RWPE1 (cell line): ENCODE measurements at regions not wholly inside any gene's neighbourhood (a gene's known extent, or its start where the extent isn't known, plus 50 kb on each side); places are given as distances from the start of the nearest gene placed in this dataset.

Source experiments
- CTCF ChIA-PET: fragments of 350-600 bp; sonication (Branson Sonifier 250); formaldehyde crosslinking; extraction: SDS; loops from one replicate; lab custom pipeline; 2021; lab: Yijun Ruan, JAX
- POLR2A ChIA-PET: fragments of 400-600 bp; formaldehyde crosslinking; extraction: SDS; loops from one replicate; lab custom pipeline; 2020; ENCODE audit warnings: antibody characterized with exemption; ENCODE audit not compliant: low non-redundant PET; lab: Yijun Ruan, JAX
- DNase-seq: peaks from one replicate; pipeline ENCODE4 v3.0.0; 2012; ENCODE audit warnings: low spot score
- H3K27ac ChIP-seq: fragments of 450-650 bp; 2 replicates; pipeline ENCODE4 v1.5.1; 2017
- TF ChIP-seq, protein P1 (sequence below): fragments of 450-650 bp; conservative IDR thresholded peaks from 2 replicates; pipeline ENCODE4 v1.5.1; 2017; ENCODE audit warnings: low read depth, mild to moderate bottlenecking

DNA sequence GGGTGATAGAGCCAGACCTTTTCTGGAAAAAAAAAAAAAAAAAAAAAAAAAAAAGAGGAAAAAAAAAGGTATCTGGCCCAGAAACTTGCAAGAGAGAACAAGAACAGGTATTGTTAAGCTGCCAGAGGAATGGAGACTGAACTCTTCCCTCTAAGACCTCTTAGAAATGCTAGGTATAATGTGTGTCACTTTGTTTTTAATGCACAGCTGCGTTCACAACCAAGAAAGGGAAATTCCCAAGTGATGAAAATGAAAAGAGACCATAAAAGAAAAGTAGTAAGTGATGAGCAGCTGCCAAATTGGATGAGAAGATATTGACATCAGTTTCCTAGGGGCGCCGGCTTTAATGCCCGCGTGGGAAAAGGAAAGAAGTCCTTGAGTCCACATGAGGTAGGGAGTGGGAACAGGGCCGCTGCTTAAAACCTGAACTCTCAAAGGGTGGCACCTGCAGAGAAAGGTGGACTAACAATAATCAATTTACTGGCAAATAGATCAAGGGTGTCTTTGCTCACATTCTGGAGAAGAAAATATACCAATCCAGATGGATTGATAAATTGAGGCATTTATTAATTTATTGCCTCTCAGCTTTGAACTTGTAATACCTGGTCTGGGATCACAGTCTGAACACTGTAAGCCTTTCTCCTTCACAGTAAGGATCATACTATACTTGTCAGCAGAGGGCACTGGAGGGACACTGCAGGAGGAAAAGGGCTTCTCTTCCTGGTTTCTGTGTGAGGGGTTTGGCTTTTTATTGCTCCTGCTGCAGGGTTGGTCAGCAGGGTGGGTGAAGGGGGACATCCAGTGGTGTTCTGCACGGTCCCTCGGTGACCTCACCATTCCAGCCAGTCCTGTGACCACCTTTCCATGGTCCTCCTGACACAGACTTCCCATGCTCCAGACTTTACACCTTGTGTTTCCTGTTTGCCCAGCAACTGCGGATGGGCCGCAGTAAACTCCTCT is 131.6 kb downstream of the AQP9 start:
- POLR2A ChIA-PET: interaction anchor here (0.6 kb wide), 1 partner anchor 220 kb away, joined by 5 read pairs; no protein-coding TSS in a partner anchor
- TF ChIP-seq, protein P1, sequence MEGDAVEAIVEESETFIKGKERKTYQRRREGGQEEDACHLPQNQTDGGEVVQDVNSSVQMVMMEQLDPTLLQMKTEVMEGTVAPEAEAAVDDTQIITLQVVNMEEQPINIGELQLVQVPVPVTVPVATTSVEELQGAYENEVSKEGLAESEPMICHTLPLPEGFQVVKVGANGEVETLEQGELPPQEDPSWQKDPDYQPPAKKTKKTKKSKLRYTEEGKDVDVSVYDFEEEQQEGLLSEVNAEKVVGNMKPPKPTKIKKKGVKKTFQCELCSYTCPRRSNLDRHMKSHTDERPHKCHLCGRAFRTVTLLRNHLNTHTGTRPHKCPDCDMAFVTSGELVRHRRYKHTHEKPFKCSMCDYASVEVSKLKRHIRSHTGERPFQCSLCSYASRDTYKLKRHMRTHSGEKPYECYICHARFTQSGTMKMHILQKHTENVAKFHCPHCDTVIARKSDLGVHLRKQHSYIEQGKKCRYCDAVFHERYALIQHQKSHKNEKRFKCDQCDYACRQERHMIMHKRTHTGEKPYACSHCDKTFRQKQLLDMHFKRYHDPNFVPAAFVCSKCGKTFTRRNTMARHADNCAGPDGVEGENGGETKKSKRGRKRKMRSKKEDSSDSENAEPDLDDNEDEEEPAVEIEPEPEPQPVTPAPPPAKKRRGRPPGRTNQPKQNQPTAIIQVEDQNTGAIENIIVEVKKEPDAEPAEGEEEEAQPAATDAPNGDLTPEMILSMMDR: peak; percentile 67
- H3K27ac ChIP-seq: no peak overlapping the region
- peak; percentile 37 for DNase-seq
- CTCF ChIA-PET: interaction anchor here (0.7 to 0.8 kb wide), 2 partner anchors 128 to 288 kb away, joined by 3 read pairs; no protein-coding TSS in a partner anchor

DNA sequence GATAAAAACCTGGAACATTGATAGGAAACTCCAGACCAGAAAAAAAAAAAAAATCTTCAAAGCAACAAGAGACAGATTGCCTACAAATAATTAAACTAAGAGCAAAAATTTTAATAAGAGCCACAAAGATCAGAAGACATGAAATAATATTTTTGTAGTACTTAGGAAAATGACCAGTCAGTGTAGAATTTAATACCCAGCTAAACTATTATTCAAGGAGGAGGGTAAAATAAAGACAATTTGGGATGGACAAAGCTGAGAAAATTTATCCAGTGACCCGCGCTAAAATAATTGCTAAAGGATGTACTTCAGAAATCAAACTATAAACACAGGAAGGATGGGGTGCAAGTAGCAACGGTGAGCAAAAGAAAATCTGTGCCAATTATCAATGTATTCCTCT is 133.2 kb downstream of the AQP9 start:
- POLR2A ChIA-PET: no interaction called here
- DNase-seq: no peak
- CTCF ChIA-PET: interaction anchor here (0.9 kb wide), 1 partner anchor 52 kb away, joined by 3 read pairs; no protein-coding TSS in a partner anchor
- TF ChIP-seq, protein P1: no peak
- H3K27ac ChIP-seq: no peak overlapping the region

DNA sequence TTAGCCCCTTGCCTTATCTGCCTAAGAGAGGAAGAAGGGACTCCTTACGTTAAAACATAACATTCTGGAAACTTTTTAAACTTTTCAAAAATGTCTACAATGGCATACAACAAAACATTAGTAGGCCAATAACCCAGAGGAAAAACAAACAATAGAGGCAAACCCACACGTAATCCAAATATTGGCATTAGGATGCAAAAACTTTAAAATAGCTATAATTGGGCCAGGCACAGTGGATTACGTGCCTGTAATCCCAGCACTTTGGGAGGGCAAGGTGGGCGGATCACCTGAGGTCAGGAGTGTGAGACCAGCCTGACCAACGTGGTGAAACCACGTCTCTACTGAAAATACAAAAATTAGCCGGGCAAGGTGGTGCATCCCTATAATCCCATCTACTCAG is 134.9 kb downstream of the AQP9 start:
- ChIA-PET CTCF (no interaction called here), POLR2A (no interaction called here)
- DNase-seq: no peak
- no peak overlapping the region for H3K27ac ChIP-seq
- TF ChIP-seq, protein P1: no peak

DNA sequence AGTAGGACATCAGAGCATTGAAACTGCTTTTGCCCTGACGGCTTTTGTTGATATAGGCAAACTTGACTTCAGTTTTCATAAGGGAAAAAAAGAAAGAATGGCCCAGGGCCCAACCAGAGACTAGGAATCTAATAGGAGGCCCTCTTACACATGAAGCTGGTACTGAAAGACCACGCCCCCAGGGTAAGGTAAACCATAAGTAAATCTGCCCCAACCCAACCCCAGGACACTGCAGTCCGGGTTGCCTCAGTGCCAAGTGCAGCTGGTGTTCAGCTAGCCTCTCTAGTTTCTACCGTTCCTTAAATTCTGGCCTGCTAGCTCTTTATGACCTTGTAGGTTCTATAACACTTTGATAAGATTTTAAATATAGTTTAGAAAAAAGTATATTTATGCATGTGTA is 136.7 kb downstream of the AQP9 start:
- no peak for DNase-seq
- CTCF ChIA-PET: no interaction called here
- TF ChIP-seq, protein P1: no peak
- POLR2A ChIA-PET: no interaction called here
- H3K27ac ChIP-seq: no peak overlapping the region

DNA sequence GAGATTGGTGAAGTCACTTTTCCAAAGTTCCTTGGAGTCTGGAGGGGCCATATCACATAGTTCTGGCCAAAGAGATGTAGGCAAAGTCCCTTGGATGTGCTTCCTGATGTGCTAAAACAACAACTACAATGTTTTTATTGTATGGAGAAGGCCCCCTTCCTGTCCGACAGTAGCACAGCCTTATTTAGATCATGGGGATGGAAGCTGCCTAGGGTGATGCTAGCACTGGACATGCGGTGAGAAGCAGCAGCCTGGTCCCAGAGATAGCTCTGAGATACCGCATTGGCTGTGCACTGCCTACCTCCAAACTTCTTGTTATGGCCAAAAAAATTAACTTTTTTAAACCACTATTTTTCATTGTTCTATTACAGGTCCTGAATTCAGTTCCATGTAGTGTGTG is 137.6 kb downstream of the AQP9 start:
- ChIA-PET POLR2A (no interaction called here), CTCF (interaction anchor here (0.7 kb wide), 1 partner anchor 135 kb away, joined by 10 read pairs; no protein-coding TSS in a partner anchor)
- DNase-seq: no peak
- TF ChIP-seq, protein P1: no peak
- no peak overlapping the region for H3K27ac ChIP-seq

DNA sequence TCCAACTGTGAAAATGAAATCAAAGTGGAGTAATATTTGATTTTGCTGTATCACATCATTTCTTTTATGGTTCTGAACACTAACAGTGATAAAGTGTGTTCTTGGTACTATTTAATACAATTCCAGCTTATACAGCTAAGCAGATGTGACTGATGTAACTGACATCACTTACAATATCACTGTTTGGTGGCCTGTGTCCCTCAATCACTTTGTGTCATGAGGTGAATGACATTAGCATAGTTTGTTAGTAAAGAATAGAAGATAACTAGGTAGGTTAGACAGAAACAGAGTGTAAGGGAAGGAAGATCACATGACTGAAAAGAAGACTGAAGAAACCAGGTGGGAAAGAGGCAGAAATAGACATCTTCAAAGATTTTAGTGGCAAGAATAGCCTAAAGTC is 138.7 kb downstream of the AQP9 start:
- DNase-seq: no peak
- POLR2A ChIA-PET: no interaction called here
- CTCF ChIA-PET: no interaction called here
- no peak overlapping the region for H3K27ac ChIP-seq
- TF ChIP-seq, protein P1: no peak
